HepG2 (cell line): ENCODE measurements at regions not wholly inside any gene's neighbourhood (a gene's known extent, or its start where the extent isn't known, plus 50 kb on each side); places are given as distances from the start of the nearest gene placed in this dataset.
"Not testable (repeated sequence)": the region's sequence is repeated elsewhere in the genome, so short reads cannot be mapped to it uniquely, and the experiment has no call there.

ENCODE experiments used
- ATAC-seq: fragments of 200-7000 bp; cut with Tn5 transposase; 3 replicates; pipeline ENCODE4 v1.9.1; 2020; ENCODE audit warnings: mild to moderate bottlenecking, moderate library complexity
- BruUV-seq: library from RNA; stranded (reverse); fragments of 400-500 nt; replicated peaks from 2 replicates; lab custom pipeline; 2021; lab: Mats Ljungman, UMichigan
- CTCF ChIA-PET: fragments of 300-600 bp; formaldehyde crosslinking; extraction: SDS; loops from one replicate; lab custom pipeline; 2021; ENCODE audit warnings: low total read pairs, inconsistent platforms, low intra/inter-chr PET ratio; lab: Yijun Ruan, JAX
- POLR2A ChIA-PET: fragments of 350-600 bp; sonication (Branson Sonifier 250); formaldehyde crosslinking; loops from one replicate; lab custom pipeline; 2020; ENCODE audit warnings: antibody characterized with exemption, inconsistent platforms; lab: Yijun Ruan, JAX
- DNase-seq: peaks from one replicate; pipeline ENCODE4 v3.0.0-alpha.2; 2015; ENCODE audit warnings: low spot score
- FAIRE-seq: peaks from 3 replicates; lab custom pipeline; 2011; peaks lifted over from hg19 to GRCh38; lab: Jason Lieb, UNC
- H2AFZ ChIP-seq: one replicate; pipeline ENCODE4 v1.6.1; 2011; ENCODE audit warnings: low read length, inconsistent platforms
- H3K27ac ChIP-seq: fragments of 300-600 bp; 3 replicates; pipeline ENCODE4 v1.8.0; 2011; ENCODE audit warnings: mixed run types, mild to moderate bottlenecking, mixed read lengths, low read length, inconsistent platforms; ENCODE audit not compliant: insufficient read depth; ENCODE audit errors: extremely low read length
- H3K27me3 ChIP-seq, 2 experiments: fragments of 200-600 bp in 1 of 2; 2 replicates in 1 of 2; 3 replicates in 1 of 2; pipeline versions ENCODE4 v1.6.0 to v1.8.0; 2011; ENCODE audit warnings: low read length in 2 of 2, mild to moderate bottlenecking in 2 of 2, moderate library complexity in 2 of 2, inconsistent platforms in 1 of 2; ENCODE audit not compliant: insufficient read depth in 2 of 2, control insufficient read depth in 1 of 2
- H3K36me3 ChIP-seq, 2 experiments: fragments of 200-600 bp in 1 of 2; replicated peaks in 1 of 2; 2 replicates in 1 of 2; 3 replicates in 1 of 2; pipeline versions ENCODE4 v1.5.1 to v1.8.0; 2011; ENCODE audit warnings: low read length in 2 of 2, inconsistent platforms in 1 of 2; ENCODE audit not compliant: insufficient read depth in 2 of 2, control insufficient read depth in 1 of 2
- H3K4me1 ChIP-seq: 2 replicates; pipeline ENCODE4 v1.5.1; 2012; ENCODE audit warnings: low read length, inconsistent platforms; ENCODE audit not compliant: insufficient read depth
- H3K4me2 ChIP-seq: 2 replicates; pipeline ENCODE4 v1.6.0; 2011; ENCODE audit warnings: low read depth, low read length, inconsistent platforms
- H3K4me3 ChIP-seq, 3 experiments: fragments of 200-600 bp in 1 of 3; sonication (generic), shearing (Covaris generic) in 1 of 3; replicated peaks in 1 of 3; 2 replicates each; pipeline ENCODE4 v1.5.1; 2011 to 2016; ENCODE audit warnings: low read length in 3 of 3, inconsistent platforms in 2 of 3, low read depth in 2 of 3, mild to moderate bottlenecking in 2 of 3, control low read depth in 1 of 3, mixed read lengths in 1 of 3; ENCODE audit not compliant: insufficient read depth in 1 of 3
- H3K79me2 ChIP-seq: one replicate; pipeline ENCODE4 v1.6.1; 2011; ENCODE audit warnings: low read length, inconsistent platforms; ENCODE audit not compliant: insufficient read depth
- H3K9ac ChIP-seq: 2 replicates; pipeline ENCODE4 v1.6.0; 2011; ENCODE audit warnings: mild to moderate bottlenecking, low read depth, low read length, inconsistent platforms; ENCODE audit not compliant: insufficient read depth
- H3K9me3 ChIP-seq: 2 replicates; pipeline ENCODE4 v1.5.1; 2012; ENCODE audit warnings: mild to moderate bottlenecking, low read length
- H4K20me1 ChIP-seq: 2 replicates; pipeline ENCODE4 v1.6.0; 2011; ENCODE audit warnings: inconsistent platforms, mild to moderate bottlenecking, low read length, moderate library complexity; ENCODE audit not compliant: insufficient read depth
- WGBS: methylation state at CpG from one replicate; pipeline ENCODE4 v1.1.6; 2017; ENCODE audit warnings: low lambda C conversion rate; 5-methylcytosine and 5-hydroxymethylcytosine counted together
- in situ Hi-C: cut with HindIII; loops from 2 replicates; pipeline ENCODE4 v1.10.0; 2017; ENCODE audit warnings: low pct_unique_long_range_greater_than_20kb; ENCODE audit not compliant: extremely low pct_ligation_motif_present
- intact Hi-C: fragments of 100-400 bp; cut with micrococcal nuclease; formaldehyde crosslinking; loops from one replicate; pipeline ENCODE4 v1.10.0; 2022; ENCODE audit not compliant: unreplicated experiment

DNA sequence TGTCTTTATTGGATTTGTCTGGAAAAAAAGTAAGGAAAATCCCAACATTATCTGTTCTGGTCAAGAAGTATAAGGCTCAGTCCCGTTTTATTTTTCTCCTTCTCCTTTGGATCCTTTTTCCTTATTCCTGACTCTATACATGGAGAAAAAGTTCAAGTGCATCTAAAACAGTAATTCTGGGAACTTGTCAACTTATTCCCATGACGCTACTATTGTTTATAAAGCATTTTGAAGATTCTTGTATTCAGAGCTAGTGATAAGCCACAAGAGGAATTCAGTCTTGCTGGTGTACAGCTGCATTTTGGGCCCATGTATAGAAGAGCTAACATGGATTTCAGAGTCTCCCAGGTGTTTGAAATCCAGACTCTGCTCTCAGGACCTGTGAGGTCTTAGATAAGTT, 5278.1 kb upstream of the TPTE start:
- 9% methylated on average over 2 of the region's 2 CpGs for WGBS
- POLR2A ChIA-PET, H3K27ac ChIP-seq, H3K36me3 ChIP-seq, BruUV-seq, CTCF ChIA-PET, H3K79me2 ChIP-seq, FAIRE-seq, H3K4me3 ChIP-seq, ATAC-seq, H3K4me1 ChIP-seq, DNase-seq, H4K20me1 ChIP-seq, H3K4me2 ChIP-seq, in situ Hi-C loops, H3K9ac ChIP-seq, intact Hi-C loops, H3K27me3 ChIP-seq, H2AFZ ChIP-seq: not testable (repeated sequence)
- peaks cover 86% of the 10 kb centered on the region for H3K9me3 ChIP-seq

DNA sequence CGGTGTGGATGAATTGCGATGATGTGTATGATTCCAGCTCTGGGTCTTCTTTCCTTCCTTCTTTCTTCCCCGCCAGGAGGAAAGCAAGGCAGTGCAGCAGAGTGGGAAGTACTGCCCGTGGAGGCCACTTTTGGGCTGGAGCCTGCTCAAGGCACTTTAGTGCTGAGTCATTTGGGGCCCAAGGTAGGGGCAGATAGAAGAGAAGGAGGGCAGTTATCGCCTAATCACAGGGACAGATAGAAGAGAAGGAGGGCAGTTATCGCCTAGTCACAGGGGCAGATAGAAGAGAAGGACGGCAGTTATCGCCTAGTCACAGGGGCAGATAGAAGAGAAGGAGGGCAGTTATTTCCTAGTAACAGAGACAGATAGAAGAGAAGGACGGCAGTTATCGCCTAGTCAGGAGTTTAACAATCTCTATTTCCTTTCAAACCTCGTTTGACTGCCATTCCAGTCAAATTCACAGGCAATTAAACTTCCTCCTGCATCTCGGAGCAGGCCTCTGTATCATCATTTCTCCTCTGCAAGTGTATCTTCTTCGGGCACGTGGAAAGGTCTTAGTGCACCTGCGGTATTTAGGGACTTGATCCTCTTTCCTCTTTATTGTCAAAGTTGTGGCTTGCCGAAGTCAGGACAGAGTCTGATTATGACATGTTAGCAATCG, 5277.5 kb upstream of the TPTE start:
- H3K4me2 ChIP-seq, in situ Hi-C loops, ATAC-seq: not testable (repeated sequence)

DNA sequence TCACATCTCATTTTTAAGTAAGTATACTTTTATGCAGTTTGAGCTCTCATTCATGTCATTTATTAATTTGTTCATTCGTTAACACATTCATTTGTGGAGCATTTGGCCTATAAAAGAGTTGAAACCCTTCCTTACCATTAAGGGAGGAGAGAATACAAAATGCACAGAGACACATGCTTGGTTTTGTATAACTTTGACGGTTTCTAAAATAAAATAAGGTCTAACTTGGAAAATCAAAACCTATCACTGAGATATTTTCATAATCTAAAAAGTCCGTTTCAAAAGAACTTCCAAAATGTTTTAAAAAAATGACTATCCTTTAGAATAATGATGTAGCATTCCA, 5277.0 kb upstream of the TPTE start:
- H4K20me1 ChIP-seq, BruUV-seq, H3K4me2 ChIP-seq, CTCF ChIA-PET, H3K36me3 ChIP-seq, ATAC-seq, intact Hi-C loops, H3K79me2 ChIP-seq, H3K9ac ChIP-seq, H3K27ac ChIP-seq, in situ Hi-C loops, POLR2A ChIA-PET, FAIRE-seq, DNase-seq, H3K4me3 ChIP-seq, H3K27me3 ChIP-seq, H3K4me1 ChIP-seq, H2AFZ ChIP-seq: not testable (repeated sequence)
- 4% methylated on average over 3 of the region's 3 CpGs for WGBS
- peaks cover 81% of the 10 kb centered on the region for H3K9me3 ChIP-seq

More for the DNA sequence above, 5277.5 kb upstream of the TPTE start:
- H4K20me1 ChIP-seq, BruUV-seq, H3K4me1 ChIP-seq, DNase-seq, H3K4me3 ChIP-seq, FAIRE-seq, H3K36me3 ChIP-seq, H3K27ac ChIP-seq, H3K79me2 ChIP-seq, H3K27me3 ChIP-seq, CTCF ChIA-PET, H2AFZ ChIP-seq, POLR2A ChIA-PET, intact Hi-C loops, H3K9ac ChIP-seq: not testable (repeated sequence)
- H3K9me3 ChIP-seq = peaks cover 86% of the 10 kb centered on the region
- WGBS = 14% methylated on average over 16 of the region's 17 CpGs

DNA sequence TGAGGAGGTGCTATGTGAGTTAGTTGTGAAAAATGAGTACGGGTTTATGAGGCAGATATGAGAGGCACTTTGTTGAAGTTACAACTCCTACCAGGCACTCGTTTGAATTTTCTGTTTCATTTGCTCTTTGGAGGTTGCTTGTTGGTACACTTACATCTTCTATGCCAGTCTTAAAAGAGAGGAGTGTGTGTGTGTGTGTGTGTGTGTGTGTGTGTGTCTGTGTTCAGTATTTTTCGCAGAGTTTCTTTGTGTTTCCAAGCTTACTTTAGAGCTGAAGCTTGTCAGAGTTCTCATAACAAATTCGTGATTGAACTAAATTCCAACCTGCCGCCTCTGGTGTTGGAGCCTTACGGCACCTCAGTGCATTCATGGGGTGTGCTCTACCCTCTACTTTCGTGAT, 5276.4 kb upstream of the TPTE start:
- H3K9ac ChIP-seq, intact Hi-C loops, DNase-seq, H3K27ac ChIP-seq, ATAC-seq, H3K4me3 ChIP-seq, H3K4me2 ChIP-seq, BruUV-seq, H3K36me3 ChIP-seq, in situ Hi-C loops, H3K4me1 ChIP-seq, H3K27me3 ChIP-seq, POLR2A ChIA-PET, H2AFZ ChIP-seq, FAIRE-seq, H3K79me2 ChIP-seq, CTCF ChIA-PET, H4K20me1 ChIP-seq: not testable (repeated sequence)
- peaks cover 81% of the 10 kb centered on the region for H3K9me3 ChIP-seq
- 14% methylated on average over 7 of the region's 7 CpGs for WGBS
